SK-N-MC (cell line): ENCODE measurements at regions not wholly inside any gene's neighbourhood (a gene's known extent, or its start where the extent isn't known, plus 50 kb on each side); places are given as distances from the start of the nearest gene placed in this dataset.

ENCODE experiments used
- EZH2 ChIP-seq: fragments of 200-600 bp; sonication (generic); IDR thresholded peaks from one replicate; pipeline ENCODE4 v1.6.1; 2017; ENCODE audit warnings: antibody characterized with exemption
- POLR2AphosphoS5 ChIP-seq: IDR thresholded peaks from 2 replicates; pipeline ENCODE4 v1.6.1; 2012; ENCODE audit warnings: mild to moderate bottlenecking, low read depth, low read length, borderline replicate concordance

DNA sequence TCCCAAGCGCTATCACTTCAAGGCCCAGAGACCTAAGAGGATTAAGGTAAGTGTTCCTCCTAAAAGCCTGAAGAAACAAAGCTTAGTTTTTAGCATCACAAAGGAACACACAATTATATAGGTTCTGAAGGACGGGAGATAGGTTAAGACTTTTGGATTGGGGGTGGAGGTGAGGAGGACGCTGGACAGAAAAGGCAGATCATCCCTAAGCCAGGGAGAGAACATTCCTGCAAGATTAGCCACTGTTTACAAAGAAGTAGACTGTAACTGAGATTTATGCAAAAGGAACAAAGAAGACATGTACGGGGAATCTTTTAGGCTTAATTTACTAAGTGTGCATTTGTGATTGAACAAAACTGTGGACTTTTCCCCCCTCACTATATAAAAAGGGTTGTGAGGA is 184.1 kb upstream of the IRX5 start:
- TF ChIP-seq EZH2, result no peak
- no peak for TF ChIP-seq POLR2AphosphoS5
